Liver (tissue), 3 donors: ENCODE measurements at regions not wholly inside any gene's neighbourhood (a gene's known extent, or its start where the extent isn't known, plus 50 kb on each side); places are given as distances from the start of the nearest gene placed in this dataset.

Source experiments
- ATF3 ChIP-seq: IDR thresholded peaks from 2 replicates; pipeline ENCODE4 v1.6.1; 2016; ENCODE audit warnings: antibody characterized with exemption
- EGR1 ChIP-seq, 2 donors: IDR thresholded peaks; 2 replicates each; pipeline ENCODE4 v1.6.1; 2016 to 2018; ENCODE audit warnings: antibody characterized with exemption in 2 of 2, low read depth in 2 of 2
- FOXA1 ChIP-seq: IDR thresholded peaks from 2 replicates; pipeline ENCODE4 v1.6.1; 2016; ENCODE audit warnings: antibody characterized with exemption
- GABPA ChIP-seq, 2 donors: IDR thresholded peaks in 1 of 2; conservative IDR thresholded peaks in 1 of 2; 2 replicates each; pipeline ENCODE4 v1.6.1; 2016; ENCODE audit warnings: antibody characterized with exemption in 2 of 2, mild to moderate bottlenecking in 1 of 2, moderate library complexity in 1 of 2
- JUND ChIP-seq, 2 donors: IDR thresholded peaks; 2 replicates each; pipeline ENCODE4 v1.6.1; 2016; ENCODE audit warnings: antibody characterized with exemption in 2 of 2
- NR2F2 ChIP-seq: IDR thresholded peaks from 2 replicates; pipeline ENCODE4 v1.6.1; 2016; ENCODE audit warnings: antibody characterized with exemption
- RAD21 ChIP-seq, 2 donors: IDR thresholded peaks; 2 replicates each; pipeline ENCODE4 v1.6.1; 2016; ENCODE audit warnings: antibody characterized with exemption in 2 of 2, mild to moderate bottlenecking in 2 of 2
- TAF1 ChIP-seq: conservative IDR thresholded peaks from 2 replicates; pipeline ENCODE4 v1.6.1; 2016; ENCODE audit warnings: antibody characterized with exemption, mild to moderate bottlenecking
- YY1 ChIP-seq: IDR thresholded peaks from 2 replicates; pipeline ENCODE4 v1.6.1; 2016; ENCODE audit warnings: antibody characterized with exemption, mild to moderate bottlenecking
- TF ChIP-seq, protein P1 (sequence below): fragments of 150-350 bp; IDR thresholded peaks from 2 replicates; pipeline ENCODE4 v1.5.1; 2017; ENCODE audit warnings: improper control_type of control experiment, low read depth, low read length; ENCODE audit not compliant: missing input control
- TF ChIP-seq, protein P2 (sequence below): IDR thresholded peaks from 2 replicates; pipeline ENCODE4 v1.6.1; 2016; ENCODE audit warnings: antibody characterized with exemption
- TF ChIP-seq, protein P3 (sequence below): IDR thresholded peaks from 2 replicates; pipeline ENCODE4 v1.6.1; 2016; ENCODE audit warnings: antibody characterized with exemption, mild to moderate bottlenecking
- donor health status: healthy.
- donor health status: healthy.

DNA sequence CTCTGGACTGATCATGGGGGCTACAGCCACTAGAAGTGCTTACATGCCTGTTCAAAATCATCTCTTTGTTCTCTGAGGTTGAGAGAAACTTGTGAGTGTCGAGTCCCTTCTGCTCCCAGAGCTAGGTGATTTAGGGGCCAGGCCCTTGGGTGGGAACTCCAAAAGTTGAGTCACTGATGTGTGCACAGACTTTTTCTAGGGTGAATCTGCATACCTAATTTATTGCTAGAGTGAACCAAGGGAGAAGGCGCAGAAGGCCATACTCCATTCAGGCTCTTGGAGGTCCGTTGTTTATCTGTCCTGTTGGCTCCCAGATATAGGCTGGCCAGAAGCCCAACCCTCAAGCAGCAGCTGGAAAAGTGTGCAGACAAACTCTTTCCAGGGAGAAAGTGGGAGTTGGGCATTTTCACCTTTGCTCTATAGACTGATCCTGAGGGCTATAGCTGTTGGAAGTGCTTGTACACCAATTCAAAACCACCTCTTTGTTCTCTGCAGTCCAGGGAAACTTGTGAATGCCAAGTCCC is 80.8 kb upstream of the ARX start:
- TF ChIP-seq, protein P1, sequence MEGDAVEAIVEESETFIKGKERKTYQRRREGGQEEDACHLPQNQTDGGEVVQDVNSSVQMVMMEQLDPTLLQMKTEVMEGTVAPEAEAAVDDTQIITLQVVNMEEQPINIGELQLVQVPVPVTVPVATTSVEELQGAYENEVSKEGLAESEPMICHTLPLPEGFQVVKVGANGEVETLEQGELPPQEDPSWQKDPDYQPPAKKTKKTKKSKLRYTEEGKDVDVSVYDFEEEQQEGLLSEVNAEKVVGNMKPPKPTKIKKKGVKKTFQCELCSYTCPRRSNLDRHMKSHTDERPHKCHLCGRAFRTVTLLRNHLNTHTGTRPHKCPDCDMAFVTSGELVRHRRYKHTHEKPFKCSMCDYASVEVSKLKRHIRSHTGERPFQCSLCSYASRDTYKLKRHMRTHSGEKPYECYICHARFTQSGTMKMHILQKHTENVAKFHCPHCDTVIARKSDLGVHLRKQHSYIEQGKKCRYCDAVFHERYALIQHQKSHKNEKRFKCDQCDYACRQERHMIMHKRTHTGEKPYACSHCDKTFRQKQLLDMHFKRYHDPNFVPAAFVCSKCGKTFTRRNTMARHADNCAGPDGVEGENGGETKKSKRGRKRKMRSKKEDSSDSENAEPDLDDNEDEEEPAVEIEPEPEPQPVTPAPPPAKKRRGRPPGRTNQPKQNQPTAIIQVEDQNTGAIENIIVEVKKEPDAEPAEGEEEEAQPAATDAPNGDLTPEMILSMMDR = no peak
- TF ChIP-seq NR2F2 (no peak), JUND (IDR thresholded peaks at IDR 0.05) (no peak), YY1 (no peak), TAF1 (no peak), GABPA (IDR thresholded peaks at IDR 0.05 in 1 of 2, conservative IDR thresholded peaks at IDR 0.05 in 1 of 2) (no peak), ATF3 (no peak), EGR1 (IDR thresholded peaks at IDR 0.05; ENCODE audit: low read depth in 2 of 2) (no peak), FOXA1 (no peak), RAD21 (IDR thresholded peaks at IDR 0.05) (no peak)
- TF ChIP-seq, protein P2, sequence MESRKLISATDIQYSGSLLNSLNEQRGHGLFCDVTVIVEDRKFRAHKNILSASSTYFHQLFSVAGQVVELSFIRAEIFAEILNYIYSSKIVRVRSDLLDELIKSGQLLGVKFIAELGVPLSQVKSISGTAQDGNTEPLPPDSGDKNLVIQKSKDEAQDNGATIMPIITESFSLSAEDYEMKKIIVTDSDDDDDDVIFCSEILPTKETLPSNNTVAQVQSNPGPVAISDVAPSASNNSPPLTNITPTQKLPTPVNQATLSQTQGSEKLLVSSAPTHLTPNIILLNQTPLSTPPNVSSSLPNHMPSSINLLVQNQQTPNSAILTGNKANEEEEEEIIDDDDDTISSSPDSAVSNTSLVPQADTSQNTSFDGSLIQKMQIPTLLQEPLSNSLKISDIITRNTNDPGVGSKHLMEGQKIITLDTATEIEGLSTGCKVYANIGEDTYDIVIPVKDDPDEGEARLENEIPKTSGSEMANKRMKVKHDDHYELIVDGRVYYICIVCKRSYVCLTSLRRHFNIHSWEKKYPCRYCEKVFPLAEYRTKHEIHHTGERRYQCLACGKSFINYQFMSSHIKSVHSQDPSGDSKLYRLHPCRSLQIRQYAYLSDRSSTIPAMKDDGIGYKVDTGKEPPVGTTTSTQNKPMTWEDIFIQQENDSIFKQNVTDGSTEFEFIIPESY = no peak
- TF ChIP-seq, protein P3, sequence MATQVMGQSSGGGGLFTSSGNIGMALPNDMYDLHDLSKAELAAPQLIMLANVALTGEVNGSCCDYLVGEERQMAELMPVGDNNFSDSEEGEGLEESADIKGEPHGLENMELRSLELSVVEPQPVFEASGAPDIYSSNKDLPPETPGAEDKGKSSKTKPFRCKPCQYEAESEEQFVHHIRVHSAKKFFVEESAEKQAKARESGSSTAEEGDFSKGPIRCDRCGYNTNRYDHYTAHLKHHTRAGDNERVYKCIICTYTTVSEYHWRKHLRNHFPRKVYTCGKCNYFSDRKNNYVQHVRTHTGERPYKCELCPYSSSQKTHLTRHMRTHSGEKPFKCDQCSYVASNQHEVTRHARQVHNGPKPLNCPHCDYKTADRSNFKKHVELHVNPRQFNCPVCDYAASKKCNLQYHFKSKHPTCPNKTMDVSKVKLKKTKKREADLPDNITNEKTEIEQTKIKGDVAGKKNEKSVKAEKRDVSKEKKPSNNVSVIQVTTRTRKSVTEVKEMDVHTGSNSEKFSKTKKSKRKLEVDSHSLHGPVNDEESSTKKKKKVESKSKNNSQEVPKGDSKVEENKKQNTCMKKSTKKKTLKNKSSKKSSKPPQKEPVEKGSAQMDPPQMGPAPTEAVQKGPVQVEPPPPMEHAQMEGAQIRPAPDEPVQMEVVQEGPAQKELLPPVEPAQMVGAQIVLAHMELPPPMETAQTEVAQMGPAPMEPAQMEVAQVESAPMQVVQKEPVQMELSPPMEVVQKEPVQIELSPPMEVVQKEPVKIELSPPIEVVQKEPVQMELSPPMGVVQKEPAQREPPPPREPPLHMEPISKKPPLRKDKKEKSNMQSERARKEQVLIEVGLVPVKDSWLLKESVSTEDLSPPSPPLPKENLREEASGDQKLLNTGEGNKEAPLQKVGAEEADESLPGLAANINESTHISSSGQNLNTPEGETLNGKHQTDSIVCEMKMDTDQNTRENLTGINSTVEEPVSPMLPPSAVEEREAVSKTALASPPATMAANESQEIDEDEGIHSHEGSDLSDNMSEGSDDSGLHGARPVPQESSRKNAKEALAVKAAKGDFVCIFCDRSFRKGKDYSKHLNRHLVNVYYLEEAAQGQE = no peak
